Dendritic cell treated with granulocyte-macrophage colony-stimulating factor and Interleukin-4, amounts not matched to agents 40 ng/mL and 50 ng/mL, for 4 days (primary cell): ENCODE measurements at regions not wholly inside any gene's neighbourhood (a gene's known extent, or its start where the extent isn't known, plus 50 kb on each side); places are given as distances from the start of the nearest gene placed in this dataset.
"Not testable (repeated sequence)": the region's sequence is repeated elsewhere in the genome, so short reads cannot be mapped to it uniquely, and the experiment has no call there.

Experiments used
- H3K27ac Mint-ChIP-seq: one replicate; pipeline ENCODE4 v1.8.0; 2022; ENCODE audit warnings: mild to moderate bottlenecking, mixed read lengths
- H3K27me3 Mint-ChIP-seq: one replicate; pipeline ENCODE4 v1.8.0; 2022; ENCODE audit warnings: mild to moderate bottlenecking, mixed read lengths
- H3K36me3 Mint-ChIP-seq: one replicate; pipeline ENCODE4 v1.8.0; 2022; ENCODE audit warnings: low read depth, mixed read lengths
- H3K4me1 Mint-ChIP-seq: one replicate; pipeline ENCODE4 v1.8.0; 2022; ENCODE audit warnings: low read depth, mixed read lengths
- H3K4me3 Mint-ChIP-seq: one replicate; pipeline ENCODE4 v1.8.0; 2022; ENCODE audit warnings: mild to moderate bottlenecking, moderate library complexity, mixed read lengths
- H3K9me3 Mint-ChIP-seq: one replicate; pipeline ENCODE4 v1.8.0; 2022; ENCODE audit warnings: mixed read lengths
- intact Hi-C: fragments of 100-400 bp; cut with micrococcal nuclease; formaldehyde crosslinking; loops from one replicate; pipeline ENCODE4 v1.15.0; 2022

DNA sequence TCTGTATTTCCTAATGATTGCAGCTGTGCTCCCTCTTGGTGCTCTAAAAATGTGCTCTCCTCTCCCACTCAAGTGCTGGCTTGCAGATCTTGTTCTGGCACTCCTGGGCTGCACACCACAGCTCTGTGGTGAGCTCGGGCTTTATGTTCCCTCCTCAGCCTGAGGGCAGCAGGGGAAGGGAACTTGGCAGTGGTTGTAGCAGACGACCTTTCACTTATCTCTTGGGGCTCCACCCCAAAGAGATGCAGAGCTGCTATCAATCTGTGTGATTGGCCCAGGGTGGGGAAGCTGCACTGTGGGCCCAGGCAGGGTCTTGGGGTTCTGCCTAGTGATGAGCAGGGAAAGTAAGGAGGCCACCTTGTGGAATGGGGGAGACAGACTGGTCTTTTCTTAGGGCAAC lies 143.5 kb upstream of the GORAB start:
- H3K4me1 Mint-ChIP-seq, result peaks cover 5% of the 10 kb centered on the region
- no peaks in the 10 kb centered on the region for H3K9me3 Mint-ChIP-seq
- intact Hi-C loops, result no loop called here
- H3K27ac Mint-ChIP-seq, result no peak overlapping the region
- no peaks in the 10 kb centered on the region for H3K27me3 Mint-ChIP-seq
- H3K36me3 Mint-ChIP-seq, result no peaks in the 10 kb centered on the region
- H3K4me3 Mint-ChIP-seq, result no peak overlapping the region

DNA sequence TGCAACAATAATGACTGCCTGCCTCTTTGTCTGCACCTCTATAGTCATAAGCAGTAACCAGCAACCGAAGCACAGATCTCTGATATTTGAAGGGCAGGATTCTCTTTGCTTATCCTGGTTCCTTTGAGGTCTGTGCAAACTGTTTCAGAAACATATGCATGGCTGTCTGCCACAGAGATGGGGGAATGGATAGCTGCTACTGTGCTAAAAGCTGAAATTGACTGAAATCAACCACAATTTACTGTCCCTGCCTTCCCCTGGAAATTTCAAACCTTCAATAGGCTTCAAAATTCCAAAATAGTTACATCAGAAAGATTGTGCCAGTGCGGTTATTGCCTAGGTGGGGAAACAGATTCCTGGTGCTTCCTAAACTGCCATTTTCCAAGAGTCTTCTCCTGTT lies 136.8 kb upstream of the GORAB start:
- no peak overlapping the region for H3K27ac Mint-ChIP-seq
- no peaks in the 10 kb centered on the region for H3K36me3 Mint-ChIP-seq
- H3K9me3 Mint-ChIP-seq, result no peaks in the 10 kb centered on the region
- H3K27me3 Mint-ChIP-seq, result no peaks in the 10 kb centered on the region
- no peak overlapping the region for H3K4me3 Mint-ChIP-seq
- intact Hi-C loops, result no loop called here
- peaks cover 5% of the 10 kb centered on the region for H3K4me1 Mint-ChIP-seq

DNA sequence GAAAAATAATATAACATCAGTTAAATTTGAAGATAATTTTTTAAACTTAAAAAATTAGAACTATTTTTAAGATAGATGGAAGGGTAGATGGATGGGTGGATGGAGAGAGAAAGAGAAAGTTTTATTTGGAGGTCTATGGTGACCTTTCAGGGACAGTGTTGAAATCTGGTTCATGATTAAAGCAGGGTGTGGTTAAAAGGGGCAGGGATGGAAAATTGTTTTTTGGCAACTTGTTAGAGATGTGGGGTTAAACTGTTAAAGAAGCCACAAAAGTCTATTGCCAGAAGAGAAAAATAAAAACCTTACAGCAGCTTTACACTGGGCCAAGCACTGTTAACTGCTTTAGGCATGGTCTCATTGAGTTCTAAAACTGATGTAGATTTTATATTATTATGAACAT lies 134.9 kb upstream of the GORAB start:
- no peaks in the 10 kb centered on the region for H3K9me3 Mint-ChIP-seq
- H3K27me3 Mint-ChIP-seq, result no peaks in the 10 kb centered on the region
- intact Hi-C loops, result no loop called here
- H3K27ac Mint-ChIP-seq, result no peak overlapping the region
- H3K4me3 Mint-ChIP-seq, result no peak overlapping the region
- no peaks in the 10 kb centered on the region for H3K36me3 Mint-ChIP-seq
- no peaks in the 10 kb centered on the region for H3K4me1 Mint-ChIP-seq

DNA sequence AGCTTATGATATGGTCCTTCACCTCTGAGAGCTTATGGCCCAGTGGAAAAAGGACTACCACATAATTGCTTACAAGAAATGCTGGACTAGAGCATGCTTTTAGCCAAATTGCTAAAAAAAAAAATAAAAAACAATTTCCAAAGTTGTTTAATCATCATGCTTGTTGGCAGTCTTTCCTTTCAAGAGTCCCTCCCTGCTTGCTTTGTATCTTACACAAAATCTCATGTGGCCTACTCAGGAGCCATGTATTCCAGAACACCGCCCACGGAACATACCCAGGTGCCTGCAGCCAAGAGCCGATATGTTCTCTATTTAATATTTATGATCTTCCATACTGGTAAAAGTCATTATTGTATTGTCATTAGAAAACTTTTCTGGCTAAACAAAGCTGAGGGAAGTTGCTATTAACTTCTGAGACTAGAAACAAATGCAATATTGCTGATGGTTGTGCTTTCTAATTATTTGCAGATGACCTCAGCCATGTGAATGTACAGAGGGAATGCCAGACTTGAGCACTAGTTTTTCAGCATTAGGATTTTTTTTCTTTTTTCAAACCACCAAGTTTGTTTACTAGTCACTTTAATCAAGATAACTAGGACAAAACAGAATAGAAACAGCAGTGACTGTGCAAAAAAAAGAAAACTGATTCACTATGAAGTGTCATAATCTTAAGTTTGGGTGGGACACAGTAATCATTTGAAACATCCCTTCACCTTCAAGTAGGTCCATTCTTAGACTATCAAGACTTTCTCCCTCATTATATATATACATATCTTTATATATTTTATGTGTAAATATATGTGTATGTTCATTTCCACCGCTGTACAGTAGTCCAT lies 129.3 kb upstream of the GORAB start:
- H3K27ac Mint-ChIP-seq, result no peak overlapping the region
- H3K4me3 Mint-ChIP-seq, result no peak overlapping the region
- H3K9me3 Mint-ChIP-seq, result no peaks in the 10 kb centered on the region
- H3K36me3 Mint-ChIP-seq, result no peaks in the 10 kb centered on the region
- intact Hi-C loops, result no loop called here
- no peaks in the 10 kb centered on the region for H3K27me3 Mint-ChIP-seq
- no peaks in the 10 kb centered on the region for H3K4me1 Mint-ChIP-seq

DNA sequence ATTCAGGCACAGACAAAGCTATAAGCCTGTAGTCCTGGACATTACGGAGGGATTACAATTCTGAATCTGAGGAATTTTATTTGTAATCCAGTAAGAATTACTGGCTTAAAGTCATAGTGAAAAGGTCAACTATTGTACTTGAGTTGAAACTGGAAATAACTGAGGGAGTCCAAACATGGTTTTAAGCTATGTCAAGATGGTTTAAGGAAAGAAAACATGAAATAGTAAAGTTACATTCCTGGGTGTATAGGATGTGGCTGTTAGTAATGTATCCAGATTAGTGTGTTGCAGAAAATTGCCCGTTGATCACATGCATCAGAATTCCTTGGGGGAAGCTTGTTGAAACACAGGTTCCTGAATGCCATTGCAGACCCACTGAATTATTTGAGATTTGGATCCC lies 124.8 kb upstream of the GORAB start:
- H3K27ac Mint-ChIP-seq, result no peak overlapping the region
- H3K36me3 Mint-ChIP-seq, result no peaks in the 10 kb centered on the region
- H3K4me3 Mint-ChIP-seq, result no peak overlapping the region
- no peaks in the 10 kb centered on the region for H3K4me1 Mint-ChIP-seq
- intact Hi-C loops, result no loop called here
- no peaks in the 10 kb centered on the region for H3K27me3 Mint-ChIP-seq
- H3K9me3 Mint-ChIP-seq, result no peaks in the 10 kb centered on the region

DNA sequence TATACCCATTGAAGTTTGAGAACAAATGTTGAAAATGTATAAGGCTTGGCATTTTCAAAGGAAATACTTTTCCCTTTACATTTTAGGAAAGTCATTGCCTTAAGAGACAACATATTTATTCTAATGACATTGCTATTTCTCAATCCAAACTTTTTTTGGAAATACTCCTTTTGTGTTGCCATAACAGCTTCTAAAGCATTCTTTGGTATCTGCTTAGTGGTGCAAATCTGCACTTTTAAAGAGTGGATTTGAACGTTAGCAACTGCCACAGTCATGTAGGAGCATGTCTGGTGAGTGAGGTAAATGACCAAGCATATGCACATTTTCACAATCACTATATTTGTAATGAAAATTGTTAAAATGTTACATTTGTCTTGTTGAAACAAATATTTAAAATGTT lies 124.4 kb upstream of the GORAB start:
- Mint-ChIP-seq H3K27ac (no peak overlapping the region), H3K27me3 (no peaks in the 10 kb centered on the region), H3K4me3 (no peak overlapping the region), H3K36me3 (no peaks in the 10 kb centered on the region), H3K4me1 (no peaks in the 10 kb centered on the region), H3K9me3 (no peaks in the 10 kb centered on the region)
- intact Hi-C loops, result no loop called here

DNA sequence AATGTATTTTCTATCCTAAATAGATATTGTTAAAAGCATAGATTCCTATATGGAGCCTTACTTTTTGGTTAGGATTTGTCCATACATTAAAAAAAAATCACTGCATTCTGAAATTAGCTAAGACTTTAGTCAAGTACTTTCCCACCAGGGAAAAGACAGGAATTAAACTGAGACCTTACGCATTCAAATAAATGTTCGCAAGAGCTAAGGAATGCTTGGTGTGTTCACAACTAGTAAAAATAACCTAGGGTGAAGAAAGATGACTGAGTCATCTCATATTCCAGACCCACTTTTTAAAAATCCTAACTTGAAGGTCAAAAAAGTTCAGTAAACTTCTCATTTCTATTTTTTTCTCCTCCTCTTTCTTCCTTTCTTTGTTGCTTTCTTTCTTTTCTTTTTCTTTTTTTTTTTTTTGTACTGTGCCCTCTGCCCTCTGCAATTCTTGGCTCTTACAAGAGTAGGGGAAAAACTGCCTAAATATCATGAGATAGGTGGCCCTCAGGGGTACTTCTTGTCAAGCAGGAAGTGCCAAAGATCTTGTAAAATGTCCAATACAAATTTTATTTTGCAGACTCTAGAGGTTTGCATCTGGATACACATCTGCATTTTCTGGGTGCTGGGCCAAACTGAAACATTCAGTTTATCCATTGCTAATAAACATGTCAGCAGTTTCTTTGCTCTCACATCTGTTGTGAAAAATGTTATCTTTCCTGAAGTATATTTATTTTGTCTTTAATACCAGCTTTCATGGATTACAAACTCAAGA lies 121.4 kb upstream of the GORAB start:
- Mint-ChIP-seq H3K36me3 (no peaks in the 10 kb centered on the region), H3K9me3 (no peaks in the 10 kb centered on the region), H3K4me3 (no peak overlapping the region), H3K27me3 (no peaks in the 10 kb centered on the region), H3K27ac (no peak overlapping the region), H3K4me1 (no peaks in the 10 kb centered on the region)
- intact Hi-C loops, result loop anchor here (10.0 kb wide), 1 partner anchor 174 kb away; no protein-coding TSS in a partner anchor

DNA sequence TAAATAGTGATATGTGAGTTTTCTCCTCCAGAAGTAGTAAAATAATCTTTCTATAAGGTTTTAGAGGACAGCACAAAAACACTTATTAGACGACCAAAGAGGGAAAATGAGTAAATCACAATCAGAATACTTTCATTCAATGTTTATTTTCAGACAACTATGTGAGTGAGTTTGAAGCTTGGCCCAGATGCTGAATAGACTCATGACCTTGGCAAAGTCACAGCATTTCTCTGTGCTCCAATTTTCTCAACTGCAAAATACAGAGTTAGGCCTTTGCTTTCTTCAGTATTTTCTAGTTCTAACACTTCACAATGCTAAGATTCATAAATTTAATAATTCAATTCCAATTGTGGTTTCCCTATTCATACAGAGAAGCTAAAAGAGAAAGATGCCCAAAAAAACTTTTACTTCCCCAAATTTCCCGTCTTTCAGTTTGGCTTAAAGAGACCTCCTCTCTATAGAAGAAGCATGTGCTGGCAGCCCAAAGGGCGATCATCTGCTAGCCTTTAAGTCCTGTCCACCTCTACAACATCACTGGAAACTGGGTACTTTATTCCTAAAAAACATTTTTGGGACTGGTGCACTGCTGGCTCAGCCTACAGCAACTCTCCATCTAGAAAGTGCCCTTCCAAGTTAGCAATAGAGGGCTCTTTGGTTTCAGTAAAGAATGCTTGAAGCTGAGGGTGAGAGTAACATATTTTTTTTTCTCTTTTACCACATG lies 116.8 kb upstream of the GORAB start:
- no peaks in the 10 kb centered on the region for H3K27me3 Mint-ChIP-seq
- H3K4me3 Mint-ChIP-seq, result no peak overlapping the region
- no peaks in the 10 kb centered on the region for H3K36me3 Mint-ChIP-seq
- H3K4me1 Mint-ChIP-seq, result no peaks in the 10 kb centered on the region
- H3K9me3 Mint-ChIP-seq, result no peaks in the 10 kb centered on the region
- H3K27ac Mint-ChIP-seq, result no peak overlapping the region
- intact Hi-C loops, result loop anchor here (10.0 kb wide), 1 partner anchor 170 kb away; no protein-coding TSS in a partner anchor

DNA sequence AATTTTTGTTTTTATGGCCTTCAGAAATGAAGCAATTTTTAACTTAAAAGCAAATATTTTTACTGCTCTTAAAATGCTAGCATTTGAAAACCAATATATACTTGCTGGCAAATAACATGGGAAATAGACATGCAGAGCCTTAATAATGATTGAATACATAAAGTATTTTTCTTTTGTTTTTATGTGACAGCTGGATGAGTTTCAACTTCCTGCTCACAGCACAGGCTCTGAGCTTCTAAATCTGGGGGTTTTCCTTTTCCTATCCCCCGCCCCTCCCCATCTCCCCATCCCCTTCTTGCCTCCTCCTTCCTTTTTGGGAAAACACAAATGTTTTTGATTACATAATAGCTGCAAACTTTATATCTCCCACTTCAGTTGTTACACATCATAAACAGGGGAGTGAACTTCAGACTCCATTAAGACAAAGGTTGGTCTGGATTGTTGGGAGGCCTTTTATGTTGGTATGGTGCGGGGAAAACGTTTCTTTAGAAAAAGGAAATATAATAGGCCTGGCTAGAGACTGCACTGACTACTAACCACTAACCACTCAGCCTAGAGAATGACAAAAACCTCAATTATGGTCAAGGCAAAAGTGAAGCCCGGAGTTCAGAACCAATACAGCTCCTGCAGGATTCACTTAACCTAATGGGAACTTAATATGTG lies 116.1 kb upstream of the GORAB start:
- Mint-ChIP-seq H3K4me1 (no peaks in the 10 kb centered on the region), H3K27ac (no peak overlapping the region), H3K27me3 (no peaks in the 10 kb centered on the region), H3K9me3 (no peaks in the 10 kb centered on the region), H3K36me3 (no peaks in the 10 kb centered on the region), H3K4me3 (no peak overlapping the region)
- intact Hi-C loops, result loop anchor here (10.0 kb wide), 1 partner anchor 169 kb away; no protein-coding TSS in a partner anchor

DNA sequence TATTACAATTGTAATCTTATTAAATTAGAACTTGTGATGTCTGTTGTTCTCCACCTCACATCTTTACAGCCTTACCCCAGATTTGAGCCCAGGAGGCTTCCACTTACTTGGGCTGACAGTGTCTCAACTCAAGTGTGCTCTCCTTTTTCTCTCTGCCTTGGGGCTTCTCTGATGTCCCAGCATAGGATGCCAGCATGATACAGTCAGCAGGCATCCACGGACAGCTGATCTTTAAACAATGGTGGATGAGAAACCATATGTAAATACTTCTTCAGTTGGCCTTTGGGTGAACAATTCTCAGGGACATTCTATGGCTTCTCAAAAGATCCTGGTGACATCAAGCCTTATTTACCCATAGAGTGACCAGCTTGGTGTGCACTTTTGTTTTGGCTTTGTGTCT lies 107.6 kb upstream of the GORAB start:
- H3K4me3 Mint-ChIP-seq, result no peak overlapping the region
- H3K4me1 Mint-ChIP-seq, result no peaks in the 10 kb centered on the region
- intact Hi-C loops, result no loop called here

DNA sequence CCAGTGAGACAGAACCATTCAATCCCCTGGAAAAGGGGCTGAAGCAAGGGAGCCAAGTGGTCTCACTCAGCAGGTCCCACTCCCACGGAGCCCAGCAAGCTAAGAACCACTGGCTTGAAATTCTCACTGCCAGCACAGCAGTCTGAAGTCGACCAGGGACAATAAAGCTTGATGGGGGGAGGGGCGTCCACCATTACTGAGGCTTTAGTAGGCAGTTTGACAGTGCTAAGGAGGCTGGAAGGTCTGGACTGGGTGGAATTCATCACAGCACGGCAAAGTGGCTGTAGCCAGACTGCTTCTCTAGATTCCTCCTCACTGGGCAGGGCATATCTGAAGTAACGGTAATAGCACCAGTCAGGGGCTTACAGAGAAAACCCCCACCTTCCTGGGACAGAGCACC lies 105.4 kb upstream of the GORAB start:
- peaks cover 15% of the 10 kb centered on the region for H3K9me3 Mint-ChIP-seq
- no peaks in the 10 kb centered on the region for H3K27me3 Mint-ChIP-seq
- intact Hi-C loops, result no loop called here
- H3K27ac Mint-ChIP-seq, result no peak overlapping the region
- H3K4me1 Mint-ChIP-seq, result no peaks in the 10 kb centered on the region
- no peaks in the 10 kb centered on the region for H3K36me3 Mint-ChIP-seq
- H3K4me3 Mint-ChIP-seq, result no peak overlapping the region

More for the DNA sequence above, 107.6 kb upstream of the GORAB start:
- Mint-ChIP-seq H3K27ac (no peak overlapping the region), H3K36me3 (no peaks in the 10 kb centered on the region), H3K27me3 (no peaks in the 10 kb centered on the region), H3K9me3 (peaks cover 11% of the 10 kb centered on the region)

DNA sequence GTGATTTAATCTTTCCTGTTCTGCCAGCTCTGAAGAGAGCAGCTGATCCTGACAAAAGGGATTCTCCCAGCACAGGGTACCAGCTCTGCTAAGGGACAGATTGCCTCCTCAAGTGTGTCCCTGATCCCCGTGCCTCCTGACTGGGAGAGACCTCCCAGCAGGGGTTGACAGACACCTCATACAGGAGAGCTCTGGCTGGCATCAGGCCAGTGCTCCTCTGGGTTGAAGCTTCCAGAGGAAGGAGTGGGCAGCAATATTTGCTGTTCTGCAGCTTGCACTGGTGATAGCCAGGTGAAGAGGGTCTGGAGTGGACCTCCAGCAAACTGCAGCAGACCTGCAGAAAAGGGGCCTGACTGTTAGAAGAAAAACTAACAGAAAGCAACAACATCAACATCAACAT lies 105.0 kb upstream of the GORAB start:
- H3K4me3 Mint-ChIP-seq, H3K4me1 Mint-ChIP-seq, H3K27me3 Mint-ChIP-seq, H3K36me3 Mint-ChIP-seq, intact Hi-C loops, H3K27ac Mint-ChIP-seq: not testable (repeated sequence)
- peaks cover 15% of the 10 kb centered on the region for H3K9me3 Mint-ChIP-seq

DNA sequence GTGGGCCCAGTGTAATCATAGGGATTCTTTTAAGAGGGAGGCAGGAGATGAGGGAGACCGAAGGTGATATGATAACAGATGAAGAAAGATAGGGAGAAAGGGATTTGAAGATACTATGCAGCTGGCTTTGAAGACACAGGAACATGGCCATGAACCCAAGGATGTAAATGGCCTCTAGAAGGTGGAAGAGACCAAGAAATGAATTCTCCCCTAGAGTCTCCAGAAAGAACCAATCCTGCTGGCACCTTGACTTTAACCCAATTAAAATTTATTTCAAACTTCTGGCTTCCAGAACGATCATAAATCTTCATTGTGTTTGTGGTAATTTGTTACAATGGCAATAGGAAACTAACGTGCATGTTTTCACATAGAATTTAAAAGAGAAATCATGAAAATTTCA lies 95.0 kb upstream of the GORAB start:
- H3K4me1 Mint-ChIP-seq, result no peaks in the 10 kb centered on the region
- H3K27me3 Mint-ChIP-seq, result no peaks in the 10 kb centered on the region
- no peaks in the 10 kb centered on the region for H3K36me3 Mint-ChIP-seq
- no peak overlapping the region for H3K27ac Mint-ChIP-seq
- no peaks in the 10 kb centered on the region for H3K9me3 Mint-ChIP-seq
- no peak overlapping the region for H3K4me3 Mint-ChIP-seq
- intact Hi-C loops, result no loop called here

DNA sequence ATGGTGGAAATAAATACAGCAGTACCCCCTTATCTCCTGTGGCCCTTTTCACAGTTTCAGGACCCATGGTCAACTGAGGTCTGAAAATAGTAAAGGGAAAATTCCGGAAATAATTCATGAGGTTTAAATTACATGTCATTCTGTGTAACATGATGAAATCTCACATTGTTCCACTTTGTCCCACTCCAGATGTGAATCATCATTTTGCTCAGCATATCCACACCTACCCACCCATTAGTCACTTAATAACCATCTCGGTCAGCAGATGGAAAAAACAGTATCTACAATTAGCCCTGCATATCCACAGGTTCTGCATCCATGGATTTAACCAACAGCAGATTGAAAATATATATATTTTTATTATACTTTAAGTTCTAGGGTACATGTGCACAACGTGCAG lies 86.9 kb upstream of the GORAB start:
- H3K36me3 Mint-ChIP-seq, result no peaks in the 10 kb centered on the region
- no peaks in the 10 kb centered on the region for H3K9me3 Mint-ChIP-seq
- intact Hi-C loops, result no loop called here
- H3K4me3 Mint-ChIP-seq, result no peak overlapping the region
- no peaks in the 10 kb centered on the region for H3K4me1 Mint-ChIP-seq
- H3K27me3 Mint-ChIP-seq, result no peaks in the 10 kb centered on the region
- H3K27ac Mint-ChIP-seq, result no peak overlapping the region
